ENCODE measurements at regions not wholly inside any gene's neighbourhood (a gene's known extent, or its start where the extent isn't known, plus 50 kb on each side); places are given as distances from the start of the nearest gene placed in this dataset.

DNA sequence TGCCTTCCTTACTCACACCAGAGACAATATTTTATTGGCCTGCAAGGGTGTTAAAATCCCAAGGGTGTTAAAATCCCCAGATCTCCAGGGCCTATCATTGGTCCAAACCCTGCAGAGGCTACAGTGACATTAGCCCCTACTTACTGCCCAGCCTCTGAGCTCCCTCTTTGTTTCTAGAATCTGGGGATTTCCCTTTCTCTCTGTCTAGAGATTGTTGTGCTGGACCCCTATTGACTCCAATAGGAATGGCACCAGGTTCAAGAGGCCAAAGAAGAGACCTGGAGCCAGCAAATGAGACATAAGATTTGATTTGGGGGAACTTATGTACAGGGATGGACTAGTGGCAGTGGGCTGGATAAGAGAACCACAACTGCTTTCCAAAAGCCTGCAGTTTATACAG lies 53.3 kb upstream of the ZBED3 start:
- Histone ChIP-seq H3K27me3 (ENCODE audit: control insufficient read depth in 2 of 2, insufficient read depth in 1 of 2, low read length in 1 of 2) (no peaks in the 10 kb centered on the region), H3K27ac (ENCODE audit: low read depth in 1 of 2, low read length in 1 of 2) (no peak overlapping the region), H3K36me3 (ENCODE audit: control insufficient read depth in 2 of 2, insufficient read depth in 2 of 2, low read length in 1 of 2) (no peaks in the 10 kb centered on the region), H3K4me1 (ENCODE audit: control insufficient read depth in 2 of 2, insufficient read depth in 2 of 2, low read length in 2 of 2) (no peaks in the 10 kb centered on the region), H3K9me3 (ENCODE audit: control insufficient read depth in 2 of 2, insufficient read depth in 1 of 2, low read length in 1 of 2) (no peaks in the 10 kb centered on the region), H3K4me3 (ENCODE audit: low read length in 2 of 2) (no peak overlapping the region)
- no peak for DNase-seq (ENCODE audit: low read depth in 6 of 9, low spot score in 9 of 9)

DNA sequence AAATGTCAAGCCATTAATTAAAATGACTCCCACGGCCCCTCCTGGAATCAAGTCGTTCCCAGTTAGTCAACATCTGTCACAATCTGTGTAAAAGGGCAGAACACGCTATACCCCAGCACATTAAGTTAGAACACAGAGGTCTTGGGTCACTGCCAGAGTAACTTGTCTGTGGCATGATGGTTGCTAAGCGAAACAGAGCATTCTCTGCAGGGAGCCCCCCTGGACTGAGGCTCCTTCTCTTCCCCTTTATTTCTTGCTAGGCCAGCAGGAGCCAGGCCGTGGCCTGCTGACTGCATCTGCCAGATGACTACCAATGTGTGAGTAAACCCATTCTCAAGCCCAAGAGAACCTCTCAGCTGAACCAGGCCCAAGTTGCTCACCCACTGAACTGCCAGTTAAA lies 51.9 kb upstream of the ZBED3 start:
- 93% methylated on average over 5 of the region's 5 CpGs for WGBS
- no peak overlapping the region for H3K4me3 ChIP-seq (ENCODE audit: low read length in 2 of 2)
- DNase-seq (ENCODE audit: low read depth in 6 of 9, low spot score in 9 of 9), result no peak
- H3K4me1 ChIP-seq (ENCODE audit: control insufficient read depth in 2 of 2, insufficient read depth in 2 of 2, low read length in 2 of 2), result no peaks in the 10 kb centered on the region
- H3K9me3 ChIP-seq (ENCODE audit: control insufficient read depth in 2 of 2, insufficient read depth in 1 of 2, low read length in 1 of 2), result no peaks in the 10 kb centered on the region
- no peak overlapping the region for H3K27ac ChIP-seq (ENCODE audit: low read depth in 1 of 2, low read length in 1 of 2)
- H3K27me3 ChIP-seq (ENCODE audit: control insufficient read depth in 2 of 2, insufficient read depth in 1 of 2, low read length in 1 of 2), result no peaks in the 10 kb centered on the region
- H3K36me3 ChIP-seq (ENCODE audit: control insufficient read depth in 2 of 2, insufficient read depth in 2 of 2, low read length in 1 of 2), result no peaks in the 10 kb centered on the region
